Left ventricle myocardium inferior (tissue), 1 donor: ENCODE measurements at regions not wholly inside any gene's neighbourhood (a gene's known extent, or its start where the extent isn't known, plus 50 kb on each side); places are given as distances from the start of the nearest gene placed in this dataset.

Source experiments
- DNase-seq: peaks from one replicate; pipeline ENCODE4 v3.0.0-alpha.2; 2020
- H3K27ac ChIP-seq: fragments of 200-600 bp; replicated peaks from 2 replicates; pipeline ENCODE4 v1.8.0; 2021
- H3K27me3 ChIP-seq: fragments of 200-600 bp; 2 replicates; pipeline ENCODE4 v1.8.0; 2021; ENCODE audit warnings: low read depth
- H3K36me3 ChIP-seq: fragments of 200-600 bp; 2 replicates; pipeline ENCODE4 v1.8.0; 2021
- H3K4me1 ChIP-seq: fragments of 200-600 bp; 2 replicates; pipeline ENCODE4 v1.8.0; 2021
- H3K4me3 ChIP-seq: fragments of 200-600 bp; 2 replicates; pipeline ENCODE4 v1.8.0; 2021; ENCODE audit warnings: mild to moderate bottlenecking, moderate library complexity
- H3K9me3 ChIP-seq: fragments of 200-600 bp; replicated peaks from 2 replicates; pipeline ENCODE4 v1.8.0; 2021
- CTCF ChIP-seq: fragments of 200-600 bp; IDR thresholded peaks from 2 replicates; pipeline ENCODE4 v1.8.0; 2021; ENCODE audit warnings: antibody characterized with exemption, mild to moderate bottlenecking, borderline replicate concordance
- intact Hi-C: fragments of 100-400 bp; cut with micrococcal nuclease; formaldehyde crosslinking; loops from one replicate; pipeline ENCODE4 v1.11.0; 2022
- donor health status: DM: no; HTN: yes; CAD: no; lungs with severe emphysema.

GRCh38 chr10:25694206-25694933 is 239.7 kb upstream of the MYO3A start:
- intact Hi-C loops, result no loop called here

GRCh38 chr10:25694971-25695370 is 239.1 kb upstream of the MYO3A start:
- H3K27ac ChIP-seq, result no peak overlapping the region
- H3K4me3 ChIP-seq, result no peak overlapping the region
- H3K36me3 ChIP-seq, result no peaks in the 10 kb centered on the region
- intact Hi-C loops, result no loop called here
- no peaks in the 10 kb centered on the region for H3K4me1 ChIP-seq
- no peak for DNase-seq
- H3K27me3 ChIP-seq, result no peaks in the 10 kb centered on the region
- H3K9me3 ChIP-seq, result peaks cover 5% of the 10 kb centered on the region
- TF ChIP-seq CTCF, result no peak

More at GRCh38 chr10:25694206-25694933, 239.7 kb upstream of the MYO3A start:
- no peaks in the 10 kb centered on the region for H3K4me1 ChIP-seq
- no peak overlapping the region for H3K27ac ChIP-seq
- H3K9me3 ChIP-seq, result peaks cover 5% of the 10 kb centered on the region
- H3K27me3 ChIP-seq, result no peaks in the 10 kb centered on the region
- no peak for TF ChIP-seq CTCF
- DNase-seq, result no peak
- H3K4me3 ChIP-seq, result no peak overlapping the region
- H3K36me3 ChIP-seq, result no peaks in the 10 kb centered on the region

DNA sequence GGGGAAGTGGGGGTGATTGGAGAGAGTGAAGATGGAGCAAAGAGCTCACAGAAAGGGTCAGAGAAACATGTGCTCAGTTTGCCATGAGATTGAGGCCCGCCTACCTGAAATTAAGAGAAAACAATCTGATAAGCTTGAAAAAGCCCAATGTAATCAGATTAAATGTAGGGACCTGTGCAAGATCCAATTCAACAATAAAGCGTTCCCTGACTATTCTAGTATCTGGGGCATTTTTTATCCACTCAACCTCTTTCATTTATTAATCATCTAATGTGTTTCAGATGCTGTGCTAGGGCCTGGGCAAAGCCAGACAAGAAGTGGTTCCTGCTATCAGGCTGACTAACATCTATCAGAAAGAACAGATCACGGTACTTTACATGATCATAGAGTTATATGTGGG is 238.4 kb upstream of the MYO3A start:
- intact Hi-C loops, result no loop called here
- TF ChIP-seq CTCF, result no peak
- Histone ChIP-seq H3K36me3 (no peaks in the 10 kb centered on the region), H3K4me1 (no peaks in the 10 kb centered on the region), H3K4me3 (no peak overlapping the region), H3K27ac (no peak overlapping the region), H3K27me3 (no peaks in the 10 kb centered on the region), H3K9me3 (peaks cover 5% of the 10 kb centered on the region)
- DNase-seq, result no peak

GRCh38 chr10:25696013-25696708 is 237.9 kb upstream of the MYO3A start:
- H3K36me3 ChIP-seq, result no peaks in the 10 kb centered on the region
- H3K4me1 ChIP-seq, result no peaks in the 10 kb centered on the region
- DNase-seq, result no peak
- intact Hi-C loops, result no loop called here
- no peaks in the 10 kb centered on the region for H3K27me3 ChIP-seq
- no peak overlapping the region for H3K27ac ChIP-seq
- no peak for TF ChIP-seq CTCF
- H3K4me3 ChIP-seq, result no peak overlapping the region
- H3K9me3 ChIP-seq, result peaks cover 5% of the 10 kb centered on the region

GRCh38 chr10:25697412-25697811 is 236.6 kb upstream of the MYO3A start:
- H3K36me3 ChIP-seq, result no peaks in the 10 kb centered on the region
- no peaks in the 10 kb centered on the region for H3K4me1 ChIP-seq
- no peaks in the 10 kb centered on the region for H3K9me3 ChIP-seq
- H3K27me3 ChIP-seq, result no peaks in the 10 kb centered on the region
- no peak overlapping the region for H3K4me3 ChIP-seq
- no peak overlapping the region for H3K27ac ChIP-seq
- no peak for DNase-seq
- intact Hi-C loops, result no loop called here
- no peak for TF ChIP-seq CTCF
